HepG2 (cell line): ENCODE measurements at regions not wholly inside any gene's neighbourhood (a gene's known extent, or its start where the extent isn't known, plus 50 kb on each side); places are given as distances from the start of the nearest gene placed in this dataset.
A peak's percentile ranks its signal among the peaks of the same experiment; 100 is the strongest.

Experiments
- ATAC-seq: fragments of 200-7000 bp; cut with Tn5 transposase; 3 replicates; pipeline ENCODE4 v1.9.1; 2020; ENCODE audit warnings: mild to moderate bottlenecking, moderate library complexity
- BruUV-seq: library from RNA; stranded (reverse); fragments of 400-500 nt; replicated peaks from 2 replicates; lab custom pipeline; 2021; lab: Mats Ljungman, UMichigan
- CTCF ChIA-PET: fragments of 300-600 bp; formaldehyde crosslinking; extraction: SDS; loops from one replicate; lab custom pipeline; 2021; ENCODE audit warnings: low total read pairs, inconsistent platforms, low intra/inter-chr PET ratio; lab: Yijun Ruan, JAX
- POLR2A ChIA-PET: fragments of 350-600 bp; sonication (Branson Sonifier 250); formaldehyde crosslinking; loops from one replicate; lab custom pipeline; 2020; ENCODE audit warnings: antibody characterized with exemption, inconsistent platforms; lab: Yijun Ruan, JAX
- DNase-seq: peaks from one replicate; pipeline ENCODE4 v3.0.0-alpha.2; 2015; ENCODE audit warnings: low spot score
- FAIRE-seq: peaks from 3 replicates; lab custom pipeline; 2011; peaks lifted over from hg19 to GRCh38; lab: Jason Lieb, UNC
- H2AFZ ChIP-seq: one replicate; pipeline ENCODE4 v1.6.1; 2011; ENCODE audit warnings: low read length, inconsistent platforms
- H3K27ac ChIP-seq: fragments of 300-600 bp; 3 replicates; pipeline ENCODE4 v1.8.0; 2011; ENCODE audit warnings: mixed run types, mild to moderate bottlenecking, mixed read lengths, low read length, inconsistent platforms; ENCODE audit not compliant: insufficient read depth; ENCODE audit errors: extremely low read length
- H3K27me3 ChIP-seq, 2 experiments: fragments of 200-600 bp in 1 of 2; 2 replicates in 1 of 2; 3 replicates in 1 of 2; pipeline versions ENCODE4 v1.6.0 to v1.8.0; 2011; ENCODE audit warnings: low read length in 2 of 2, mild to moderate bottlenecking in 2 of 2, moderate library complexity in 2 of 2, inconsistent platforms in 1 of 2; ENCODE audit not compliant: insufficient read depth in 2 of 2, control insufficient read depth in 1 of 2
- H3K36me3 ChIP-seq, 2 experiments: fragments of 200-600 bp in 1 of 2; replicated peaks in 1 of 2; 2 replicates in 1 of 2; 3 replicates in 1 of 2; pipeline versions ENCODE4 v1.5.1 to v1.8.0; 2011; ENCODE audit warnings: low read length in 2 of 2, inconsistent platforms in 1 of 2; ENCODE audit not compliant: insufficient read depth in 2 of 2, control insufficient read depth in 1 of 2
- H3K4me1 ChIP-seq: 2 replicates; pipeline ENCODE4 v1.5.1; 2012; ENCODE audit warnings: low read length, inconsistent platforms; ENCODE audit not compliant: insufficient read depth
- H3K4me2 ChIP-seq: 2 replicates; pipeline ENCODE4 v1.6.0; 2011; ENCODE audit warnings: low read depth, low read length, inconsistent platforms
- H3K4me3 ChIP-seq, 3 experiments: fragments of 200-600 bp in 1 of 3; sonication (generic), shearing (Covaris generic) in 1 of 3; replicated peaks in 1 of 3; 2 replicates each; pipeline ENCODE4 v1.5.1; 2011 to 2016; ENCODE audit warnings: low read length in 3 of 3, inconsistent platforms in 2 of 3, low read depth in 2 of 3, mild to moderate bottlenecking in 2 of 3, control low read depth in 1 of 3, mixed read lengths in 1 of 3; ENCODE audit not compliant: insufficient read depth in 1 of 3
- H3K79me2 ChIP-seq: one replicate; pipeline ENCODE4 v1.6.1; 2011; ENCODE audit warnings: low read length, inconsistent platforms; ENCODE audit not compliant: insufficient read depth
- H3K9ac ChIP-seq: 2 replicates; pipeline ENCODE4 v1.6.0; 2011; ENCODE audit warnings: mild to moderate bottlenecking, low read depth, low read length, inconsistent platforms; ENCODE audit not compliant: insufficient read depth
- H3K9me3 ChIP-seq: 2 replicates; pipeline ENCODE4 v1.5.1; 2012; ENCODE audit warnings: mild to moderate bottlenecking, low read length
- H4K20me1 ChIP-seq: 2 replicates; pipeline ENCODE4 v1.6.0; 2011; ENCODE audit warnings: inconsistent platforms, mild to moderate bottlenecking, low read length, moderate library complexity; ENCODE audit not compliant: insufficient read depth
- PHF21A ChIP-seq: sonication (generic); formaldehyde crosslinking; IDR thresholded peaks from 2 replicates; pipeline ENCODE4 v1.5.0; 2020; ENCODE audit warnings: mild to moderate bottlenecking, missing genetic modification reagents
- WGBS: methylation state at CpG from one replicate; pipeline ENCODE4 v1.1.6; 2017; ENCODE audit warnings: low lambda C conversion rate; 5-methylcytosine and 5-hydroxymethylcytosine counted together
- in situ Hi-C: cut with HindIII; loops from 2 replicates; pipeline ENCODE4 v1.10.0; 2017; ENCODE audit warnings: low pct_unique_long_range_greater_than_20kb; ENCODE audit not compliant: extremely low pct_ligation_motif_present
- intact Hi-C: fragments of 100-400 bp; cut with micrococcal nuclease; formaldehyde crosslinking; loops from one replicate; pipeline ENCODE4 v1.10.0; 2022; ENCODE audit not compliant: unreplicated experiment
- TF ChIP-seq, protein P1 (sequence below): sonication (generic); formaldehyde crosslinking; IDR thresholded peaks from 2 replicates; pipeline ENCODE4 v1.5.0; 2020; ENCODE audit warnings: mild to moderate bottlenecking, missing genetic modification reagents, borderline replicate concordance
- TF ChIP-seq, protein P2 (sequence below): sonication (generic); formaldehyde crosslinking; IDR thresholded peaks from 2 replicates; pipeline ENCODE4 v1.4.0; 2020; ENCODE audit warnings: missing genetic modification reagents
- TF ChIP-seq, protein P3 (sequence below): sonication (generic); formaldehyde crosslinking; IDR thresholded peaks from 2 replicates; pipeline ENCODE4 v1.4.0; 2020; ENCODE audit warnings: mild to moderate bottlenecking, missing genetic modification reagents

DNA sequence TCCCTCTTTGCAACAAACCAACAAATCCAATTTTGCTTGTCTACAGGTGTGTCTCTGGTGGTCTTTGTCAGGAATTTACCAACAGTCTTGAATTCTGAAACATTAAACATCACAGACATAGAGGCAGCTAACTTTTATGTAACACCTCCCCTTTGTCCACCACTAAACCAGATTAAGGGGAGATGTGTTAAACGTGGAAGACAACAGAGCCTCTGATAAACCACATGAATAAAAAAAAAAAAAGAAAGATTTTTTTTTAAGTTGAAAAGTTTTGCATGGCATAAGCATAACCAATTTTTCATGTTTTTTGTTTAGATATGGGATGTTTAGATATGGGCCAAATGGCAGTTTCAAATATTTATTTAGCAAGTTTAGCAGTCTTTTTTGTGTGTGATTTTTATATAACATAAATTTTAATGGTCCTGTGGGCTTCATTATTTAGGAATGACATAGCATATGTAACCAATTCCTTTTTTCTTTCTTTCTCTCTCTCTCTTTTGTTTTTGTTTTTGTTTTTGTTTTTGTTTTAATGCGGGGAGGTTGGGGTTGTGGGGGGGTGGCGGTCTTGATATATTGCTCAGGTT, 60.7 kb upstream of the BTN3A2 start:
- in situ Hi-C loops: loop anchor here (25.0 kb wide), 1 partner anchor 1208 kb away; no protein-coding TSS in a partner anchor
- Histone ChIP-seq H3K9ac (no peak overlapping the region), H3K4me2 (no peak overlapping the region), H2AFZ (no peak overlapping the region), H3K4me3 (0 out of 6 replicates have a peak overlapping the region, but pooled peaks of 1 of the 3 experiments have one; percentile 44), H3K27me3 (no peaks in the 10 kb centered on the region), H3K36me3 (no peaks in the 10 kb centered on the region), H3K79me2 (no peaks in the 10 kb centered on the region), H3K9me3 (no peaks in the 10 kb centered on the region), H3K27ac (no peak overlapping the region), H3K4me1 (peaks cover 60% of the 10 kb centered on the region), H4K20me1 (no peaks in the 10 kb centered on the region)
- BruUV-seq: no TSS peak
- POLR2A ChIA-PET: interaction anchor here (1.1 kb wide), 1 partner anchor 8 kb away, joined by 4 read pairs; no protein-coding TSS in a partner anchor
- FAIRE-seq (no peak), DNase-seq (no peak), ATAC-seq (no peak)
- intact Hi-C loops: no loop called here
- WGBS: 64% methylated on average over 3 of the region's 3 CpGs
- CTCF ChIA-PET: no interaction called here
- TF ChIP-seq, protein P1, sequence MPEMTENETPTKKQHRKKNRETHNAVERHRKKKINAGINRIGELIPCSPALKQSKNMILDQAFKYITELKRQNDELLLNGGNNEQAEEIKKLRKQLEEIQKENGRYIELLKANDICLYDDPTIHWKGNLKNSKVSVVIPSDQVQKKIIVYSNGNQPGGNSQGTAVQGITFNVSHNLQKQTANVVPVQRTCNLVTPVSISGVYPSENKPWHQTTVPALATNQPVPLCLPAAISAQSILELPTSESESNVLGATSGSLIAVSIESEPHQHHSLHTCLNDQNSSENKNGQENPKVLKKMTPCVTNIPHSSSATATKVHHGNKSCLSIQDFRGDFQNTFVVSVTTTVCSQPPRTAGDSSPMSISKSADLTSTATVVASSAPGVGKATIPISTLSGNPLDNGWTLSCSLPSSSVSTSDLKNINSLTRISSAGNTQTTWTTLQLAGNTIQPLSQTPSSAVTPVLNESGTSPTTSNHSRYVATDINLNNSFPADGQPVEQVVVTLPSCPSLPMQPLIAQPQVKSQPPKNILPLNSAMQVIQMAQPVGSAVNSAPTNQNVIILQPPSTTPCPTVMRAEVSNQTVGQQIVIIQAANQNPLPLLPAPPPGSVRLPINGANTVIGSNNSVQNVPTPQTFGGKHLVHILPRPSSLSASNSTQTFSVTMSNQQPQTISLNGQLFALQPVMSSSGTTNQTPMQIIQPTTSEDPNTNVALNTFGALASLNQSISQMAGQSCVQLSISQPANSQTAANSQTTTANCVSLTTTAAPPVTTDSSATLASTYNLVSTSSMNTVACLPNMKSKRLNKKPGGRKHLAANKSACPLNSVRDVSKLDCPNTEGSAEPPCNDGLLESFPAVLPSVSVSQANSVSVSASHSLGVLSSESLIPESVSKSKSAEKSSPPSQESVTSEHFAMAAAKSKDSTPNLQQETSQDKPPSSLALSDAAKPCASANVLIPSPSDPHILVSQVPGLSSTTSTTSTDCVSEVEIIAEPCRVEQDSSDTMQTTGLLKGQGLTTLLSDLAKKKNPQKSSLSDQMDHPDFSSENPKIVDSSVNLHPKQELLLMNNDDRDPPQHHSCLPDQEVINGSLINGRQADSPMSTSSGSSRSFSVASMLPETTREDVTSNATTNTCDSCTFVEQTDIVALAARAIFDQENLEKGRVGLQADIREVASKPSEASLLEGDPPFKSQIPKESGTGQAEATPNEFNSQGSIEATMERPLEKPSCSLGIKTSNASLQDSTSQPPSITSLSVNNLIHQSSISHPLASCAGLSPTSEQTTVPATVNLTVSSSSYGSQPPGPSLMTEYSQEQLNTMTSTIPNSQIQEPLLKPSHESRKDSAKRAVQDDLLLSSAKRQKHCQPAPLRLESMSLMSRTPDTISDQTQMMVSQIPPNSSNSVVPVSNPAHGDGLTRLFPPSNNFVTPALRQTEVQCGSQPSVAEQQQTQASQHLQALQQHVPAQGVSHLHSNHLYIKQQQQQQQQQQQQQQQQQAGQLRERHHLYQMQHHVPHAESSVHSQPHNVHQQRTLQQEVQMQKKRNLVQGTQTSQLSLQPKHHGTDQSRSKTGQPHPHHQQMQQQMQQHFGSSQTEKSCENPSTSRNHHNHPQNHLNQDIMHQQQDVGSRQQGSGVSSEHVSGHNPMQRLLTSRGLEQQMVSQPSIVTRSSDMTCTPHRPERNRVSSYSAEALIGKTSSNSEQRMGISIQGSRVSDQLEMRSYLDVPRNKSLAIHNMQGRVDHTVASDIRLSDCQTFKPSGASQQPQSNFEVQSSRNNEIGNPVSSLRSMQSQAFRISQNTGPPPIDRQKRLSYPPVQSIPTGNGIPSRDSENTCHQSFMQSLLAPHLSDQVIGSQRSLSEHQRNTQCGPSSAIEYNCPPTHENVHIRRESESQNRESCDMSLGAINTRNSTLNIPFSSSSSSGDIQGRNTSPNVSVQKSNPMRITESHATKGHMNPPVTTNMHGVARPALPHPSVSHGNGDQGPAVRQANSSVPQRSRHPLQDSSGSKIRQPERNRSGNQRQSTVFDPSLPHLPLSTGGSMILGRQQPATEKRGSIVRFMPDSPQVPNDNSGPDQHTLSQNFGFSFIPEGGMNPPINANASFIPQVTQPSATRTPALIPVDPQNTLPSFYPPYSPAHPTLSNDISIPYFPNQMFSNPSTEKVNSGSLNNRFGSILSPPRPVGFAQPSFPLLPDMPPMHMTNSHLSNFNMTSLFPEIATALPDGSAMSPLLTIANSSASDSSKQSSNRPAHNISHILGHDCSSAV (CRISPR knock-in tag): no peak
- TF ChIP-seq, protein P2, sequence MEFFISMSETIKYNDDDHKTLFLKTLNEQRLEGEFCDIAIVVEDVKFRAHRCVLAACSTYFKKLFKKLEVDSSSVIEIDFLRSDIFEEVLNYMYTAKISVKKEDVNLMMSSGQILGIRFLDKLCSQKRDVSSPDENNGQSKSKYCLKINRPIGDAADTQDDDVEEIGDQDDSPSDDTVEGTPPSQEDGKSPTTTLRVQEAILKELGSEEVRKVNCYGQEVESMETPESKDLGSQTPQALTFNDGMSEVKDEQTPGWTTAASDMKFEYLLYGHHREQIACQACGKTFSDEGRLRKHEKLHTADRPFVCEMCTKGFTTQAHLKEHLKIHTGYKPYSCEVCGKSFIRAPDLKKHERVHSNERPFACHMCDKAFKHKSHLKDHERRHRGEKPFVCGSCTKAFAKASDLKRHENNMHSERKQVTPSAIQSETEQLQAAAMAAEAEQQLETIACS (CRISPR knock-in tag): no peak
- TF ChIP-seq PHF21A (CRISPR knock-in tag): no peak
- TF ChIP-seq, protein P3, sequence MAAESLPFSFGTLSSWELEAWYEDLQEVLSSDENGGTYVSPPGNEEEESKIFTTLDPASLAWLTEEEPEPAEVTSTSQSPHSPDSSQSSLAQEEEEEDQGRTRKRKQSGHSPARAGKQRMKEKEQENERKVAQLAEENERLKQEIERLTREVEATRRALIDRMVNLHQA (CRISPR knock-in tag): no peak
